Common myeloid progenitor, CD34-positive (primary cell): ENCODE measurements at regions not wholly inside any gene's neighbourhood (a gene's known extent, or its start where the extent isn't known, plus 50 kb on each side); places are given as distances from the start of the nearest gene placed in this dataset.

Experiments
- CTCF ChIA-PET: fragments of 350-600 bp; sonication (Branson Sonifier 250); formaldehyde crosslinking; loops from one replicate; lab custom pipeline; 2021; ENCODE audit warnings: antibody characterized with exemption; lab: Charles Lee
- POLR2A ChIA-PET: fragments of 350-600 bp; sonication (Branson Sonifier 250); formaldehyde crosslinking; loops from one replicate; lab custom pipeline; 2021; ENCODE audit warnings: antibody characterized with exemption; lab: Charles Lee
- DNase-seq, 3 donors: peaks; one replicate each; pipeline versions ENCODE4 v3.0.0 to v3.0.0-alpha.2; 2013
- H3K27ac ChIP-seq, 2 experiments: 1 replicate in 1 of 2; 2 replicates in 1 of 2; pipeline ENCODE4 v1.7.0; 2013; ENCODE audit warnings: inconsistent platforms in 2 of 2, low read length in 2 of 2, mild to moderate bottlenecking in 2 of 2, low read depth in 1 of 2, moderate library complexity in 1 of 2; ENCODE audit not compliant: severe bottlenecking in 2 of 2, insufficient read depth in 1 of 2, poor library complexity in 1 of 2
- H3K27me3 ChIP-seq, 5 experiments: replicated peaks in 2 of 5; 1 replicate in 3 of 5; 2 replicates in 2 of 5; pipeline versions ENCODE4 v1.6.1 to v1.7.0; 2013; ENCODE audit warnings: low read length in 4 of 5, mild to moderate bottlenecking in 2 of 5, moderate library complexity in 2 of 5, inconsistent platforms in 1 of 5; ENCODE audit not compliant: insufficient read depth in 5 of 5, control insufficient read depth in 4 of 5
- H3K36me3 ChIP-seq, 4 experiments: 1 replicate in 2 of 4; 2 replicates in 2 of 4; pipeline versions ENCODE4 v1.6.1 to v1.7.0; 2013; ENCODE audit warnings: low read length in 3 of 4, control low read depth in 1 of 4, mild to moderate bottlenecking in 1 of 4; ENCODE audit not compliant: control insufficient read depth in 4 of 4, insufficient read depth in 4 of 4
- H3K4me1 ChIP-seq, 4 experiments: 1 replicate in 3 of 4; 2 replicates in 1 of 4; pipeline versions ENCODE4 v1.6.1 to v1.7.1; 2013; ENCODE audit warnings: low read length in 3 of 4, mild to moderate bottlenecking in 3 of 4, control low read depth in 1 of 4, inconsistent platforms in 1 of 4, moderate library complexity in 1 of 4; ENCODE audit not compliant: control insufficient read depth in 4 of 4, insufficient read depth in 4 of 4; ENCODE audit errors: control extremely low read depth in 1 of 4
- H3K4me3 ChIP-seq, 7 experiments: 1 replicate in 4 of 7; 2 replicates in 3 of 7; pipeline versions ENCODE4 v1.5.1 to v1.7.0; 2013; ENCODE audit warnings: mild to moderate bottlenecking in 7 of 7, low read length in 6 of 7, moderate library complexity in 6 of 7, inconsistent platforms in 2 of 7, low read depth in 2 of 7, control low read depth in 1 of 7; ENCODE audit not compliant: insufficient read depth in 4 of 7, control insufficient read depth in 1 of 7; ENCODE audit errors: extremely low read depth in 1 of 7
- H3K9me3 ChIP-seq, 5 experiments: 1 replicate in 4 of 5; 2 replicates in 1 of 5; pipeline versions ENCODE4 v1.6.1 to v1.7.1; 2013; ENCODE audit warnings: low read length in 4 of 5, mild to moderate bottlenecking in 2 of 5, inconsistent platforms in 1 of 5, low read depth in 1 of 5, moderate library complexity in 1 of 5; ENCODE audit not compliant: control insufficient read depth in 4 of 5, insufficient read depth in 2 of 5; ENCODE audit errors: control extremely low read depth in 1 of 5
- WGBS: methylation state at CpG from one replicate; pipeline ENCODE4 v1.1.5; 2013; ENCODE audit not compliant: insufficient coverage; 5-methylcytosine and 5-hydroxymethylcytosine counted together

DNA sequence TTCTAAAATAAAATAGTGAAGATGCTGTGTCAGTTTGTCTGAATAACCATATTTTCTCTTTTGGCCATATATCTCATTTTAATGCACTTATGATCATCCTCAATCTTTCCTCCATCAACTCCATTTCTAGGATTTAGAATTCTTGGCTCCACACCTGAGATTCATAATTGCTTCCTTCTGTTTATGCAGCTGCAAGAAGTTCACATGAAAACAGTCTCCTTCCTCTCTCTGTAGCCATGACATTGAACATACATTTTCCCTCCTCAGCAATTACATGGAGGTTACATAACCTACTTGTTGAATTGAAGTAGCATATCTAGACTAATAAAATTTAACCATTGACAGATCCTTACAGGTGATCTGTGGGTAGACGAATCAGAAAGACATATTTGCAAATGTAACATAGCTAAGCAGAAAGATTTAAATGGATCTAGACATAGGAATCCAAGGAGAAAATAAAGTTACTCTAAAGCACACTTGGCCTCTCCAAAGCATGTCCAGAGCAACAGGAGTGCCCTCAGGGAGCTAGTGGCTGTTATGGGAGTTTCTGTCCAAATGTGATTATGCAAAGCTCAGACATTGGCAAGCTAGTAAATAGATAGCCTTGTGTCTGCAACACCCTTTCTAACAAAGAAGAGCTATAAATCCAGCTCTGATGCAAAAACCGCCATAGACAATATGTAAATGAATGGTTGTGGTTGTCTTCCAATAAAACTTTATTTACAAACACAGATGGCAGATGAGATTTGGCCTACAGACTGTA lies 119.9 kb upstream of the MPPED2 start:
- no peaks in the 10 kb centered on the region for H3K36me3 ChIP-seq
- ChIA-PET CTCF (no interaction called here), POLR2A (no interaction called here)
- no peak for DNase-seq
- H3K4me3 ChIP-seq: no peak overlapping the region
- no peaks in the 10 kb centered on the region for H3K9me3 ChIP-seq
- WGBS: no CpG with 5 or more reads among the region's 2 CpGs
- no peaks in the 10 kb centered on the region for H3K27me3 ChIP-seq
- H3K4me1 ChIP-seq: no peaks in the 10 kb centered on the region
- H3K27ac ChIP-seq: no peak overlapping the region

DNA sequence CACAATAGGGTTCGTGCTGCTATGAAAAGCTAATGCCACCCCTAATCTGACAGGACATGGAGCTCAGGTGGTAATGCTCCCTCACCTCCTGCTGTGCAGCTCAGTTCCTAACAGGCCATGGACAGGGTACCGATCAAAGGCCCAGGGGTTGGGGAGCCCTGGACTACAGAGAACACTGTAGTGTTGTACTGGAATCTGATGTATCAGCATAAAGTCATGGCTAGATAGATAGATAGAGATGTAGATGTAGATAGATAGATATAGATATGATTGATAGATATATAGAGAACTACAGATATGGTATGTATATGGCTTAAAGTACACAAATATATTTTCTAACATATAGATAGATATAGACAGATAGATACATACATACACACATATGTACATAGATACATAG lies 112.3 kb upstream of the MPPED2 start:
- POLR2A ChIA-PET: no interaction called here
- H3K4me1 ChIP-seq: no peaks in the 10 kb centered on the region
- WGBS: 100% methylated on average over 2 of the region's 2 CpGs
- no peak overlapping the region for H3K4me3 ChIP-seq
- H3K27me3 ChIP-seq: no peaks in the 10 kb centered on the region
- H3K9me3 ChIP-seq: no peaks in the 10 kb centered on the region
- H3K36me3 ChIP-seq: no peaks in the 10 kb centered on the region
- no peak overlapping the region for H3K27ac ChIP-seq
- CTCF ChIA-PET: no interaction called here
- no peak for DNase-seq

DNA sequence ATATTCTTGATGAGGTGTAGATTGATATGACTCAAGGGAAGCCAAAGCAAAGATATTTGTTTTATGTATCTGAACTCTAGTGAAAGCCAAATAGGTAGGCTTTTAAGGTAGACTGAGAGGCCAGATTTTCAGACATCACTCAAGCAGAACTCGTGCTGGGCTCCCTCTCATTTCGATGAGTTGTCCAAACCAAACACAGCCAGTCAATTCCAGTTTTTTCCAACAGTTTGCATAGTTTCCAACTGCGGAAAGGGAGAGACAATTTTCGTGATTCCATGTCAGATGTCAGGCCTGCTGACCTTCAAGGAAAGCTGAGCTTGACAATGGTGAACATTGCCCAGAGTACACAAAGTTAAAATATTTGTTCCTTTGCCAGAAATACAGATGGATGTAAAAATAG lies 110.9 kb upstream of the MPPED2 start:
- Histone ChIP-seq H3K27me3 (no peaks in the 10 kb centered on the region), H3K27ac (no peak overlapping the region), H3K9me3 (no peaks in the 10 kb centered on the region), H3K4me1 (no peaks in the 10 kb centered on the region), H3K36me3 (no peaks in the 10 kb centered on the region), H3K4me3 (no peak overlapping the region)
- WGBS: 75% methylated on average over 4 of the region's 4 CpGs
- DNase-seq: no peak
- CTCF ChIA-PET: no interaction called here
- POLR2A ChIA-PET: no interaction called here

DNA sequence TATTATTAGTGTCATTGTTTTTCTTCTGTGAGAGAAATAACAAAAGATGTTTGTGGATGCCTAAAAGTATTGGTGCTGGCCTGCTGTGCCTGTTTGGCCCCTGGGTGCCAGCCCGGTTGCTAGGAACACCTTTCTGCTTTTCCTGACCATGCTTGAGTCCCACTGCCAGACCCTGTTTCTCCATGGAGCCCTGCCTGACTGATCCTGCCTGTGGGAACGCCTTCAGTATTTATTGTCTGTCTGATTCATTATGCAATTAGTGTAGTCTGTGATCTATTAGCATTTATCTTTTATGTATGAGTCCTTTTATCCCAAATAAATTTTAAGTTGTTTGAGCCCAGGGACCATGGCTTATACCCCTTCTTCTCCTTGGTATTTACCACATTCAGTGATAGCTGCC lies 98.6 kb upstream of the MPPED2 start:
- H3K36me3 ChIP-seq: no peaks in the 10 kb centered on the region
- no peaks in the 10 kb centered on the region for H3K27me3 ChIP-seq
- ChIA-PET POLR2A (no interaction called here), CTCF (no interaction called here)
- no peak overlapping the region for H3K27ac ChIP-seq
- WGBS: 100% methylated on average over 1 of the region's 2 CpGs
- H3K4me1 ChIP-seq: no peaks in the 10 kb centered on the region
- no peak overlapping the region for H3K4me3 ChIP-seq
- DNase-seq: no peak
- H3K9me3 ChIP-seq: no peaks in the 10 kb centered on the region

GRCh38 chr11:30683176-30683575 lies 97.0 kb upstream of the MPPED2 start:
- ChIA-PET POLR2A (no interaction called here), CTCF (no interaction called here)
- Histone ChIP-seq H3K27ac (no peak overlapping the region), H3K4me3 (no peak overlapping the region), H3K36me3 (no peaks in the 10 kb centered on the region), H3K27me3 (no peaks in the 10 kb centered on the region), H3K4me1 (no peaks in the 10 kb centered on the region), H3K9me3 (no peaks in the 10 kb centered on the region)
- WGBS: 100% methylated on average over 1 of the region's 1 CpG
- DNase-seq: no peak

DNA sequence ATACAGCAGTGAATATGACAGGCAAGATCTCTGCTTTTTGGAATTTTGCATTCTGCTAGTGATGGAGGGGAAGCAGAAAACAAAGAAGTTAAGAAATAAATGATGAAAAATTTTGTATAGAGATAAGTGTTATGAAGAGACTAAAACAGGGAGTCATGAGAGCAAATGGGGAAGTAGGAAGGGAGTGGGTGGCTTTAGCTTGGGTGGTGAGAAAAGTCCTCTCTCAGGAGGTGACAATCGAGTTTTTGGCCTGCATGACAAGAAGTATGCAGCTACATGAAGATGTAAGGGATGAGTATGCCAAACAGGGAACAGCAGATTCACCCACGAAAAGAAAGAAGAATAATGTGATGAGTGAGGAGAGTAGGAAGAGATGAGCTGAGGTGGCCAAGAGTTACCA lies 80.7 kb upstream of the MPPED2 start:
- Histone ChIP-seq H3K36me3 (no peaks in the 10 kb centered on the region), H3K27me3 (no peaks in the 10 kb centered on the region), H3K9me3 (peaks cover 0 to 3% (median 0%) of the 10 kb centered on the region in 5 experiments), H3K4me1 (no peaks in the 10 kb centered on the region), H3K4me3 (no peak overlapping the region), H3K27ac (no peak overlapping the region)
- 100% methylated on average over 2 of the region's 2 CpGs for WGBS
- ChIA-PET CTCF (no interaction called here), POLR2A (no interaction called here)
- no peak for DNase-seq

DNA sequence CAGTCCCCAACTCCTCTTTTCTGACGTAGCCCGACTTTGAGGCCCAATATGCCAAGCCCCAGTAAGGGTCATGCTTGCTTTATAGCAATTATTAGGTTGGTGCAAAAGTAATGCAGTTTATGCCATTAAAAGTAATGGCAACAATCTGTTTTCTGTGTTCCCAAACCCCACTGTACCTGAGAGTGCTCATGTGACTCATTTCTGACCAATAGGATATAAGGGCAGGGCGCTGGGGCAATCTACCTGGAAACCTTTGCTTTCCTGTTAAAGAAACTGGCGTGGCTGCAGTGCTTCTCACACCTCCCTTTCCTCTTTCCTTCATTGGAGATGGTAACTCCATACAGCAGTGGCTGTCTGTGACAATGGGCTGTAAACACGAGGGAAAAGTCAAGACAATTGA lies 78.9 kb upstream of the MPPED2 start:
- 94% methylated on average over 3 of the region's 5 CpGs for WGBS
- Histone ChIP-seq H3K4me1 (no peaks in the 10 kb centered on the region), H3K4me3 (no peak overlapping the region), H3K27me3 (no peaks in the 10 kb centered on the region), H3K36me3 (no peaks in the 10 kb centered on the region), H3K27ac (no peak overlapping the region), H3K9me3 (peaks cover 0 to 3% (median 0%) of the 10 kb centered on the region in 5 experiments)
- DNase-seq: no peak
- ChIA-PET CTCF (no interaction called here), POLR2A (no interaction called here)
